ENCODE measurements at regions not wholly inside any gene's neighbourhood (a gene's known extent, or its start where the extent isn't known, plus 50 kb on each side); places are given as distances from the start of the nearest gene placed in this dataset.

DNA sequence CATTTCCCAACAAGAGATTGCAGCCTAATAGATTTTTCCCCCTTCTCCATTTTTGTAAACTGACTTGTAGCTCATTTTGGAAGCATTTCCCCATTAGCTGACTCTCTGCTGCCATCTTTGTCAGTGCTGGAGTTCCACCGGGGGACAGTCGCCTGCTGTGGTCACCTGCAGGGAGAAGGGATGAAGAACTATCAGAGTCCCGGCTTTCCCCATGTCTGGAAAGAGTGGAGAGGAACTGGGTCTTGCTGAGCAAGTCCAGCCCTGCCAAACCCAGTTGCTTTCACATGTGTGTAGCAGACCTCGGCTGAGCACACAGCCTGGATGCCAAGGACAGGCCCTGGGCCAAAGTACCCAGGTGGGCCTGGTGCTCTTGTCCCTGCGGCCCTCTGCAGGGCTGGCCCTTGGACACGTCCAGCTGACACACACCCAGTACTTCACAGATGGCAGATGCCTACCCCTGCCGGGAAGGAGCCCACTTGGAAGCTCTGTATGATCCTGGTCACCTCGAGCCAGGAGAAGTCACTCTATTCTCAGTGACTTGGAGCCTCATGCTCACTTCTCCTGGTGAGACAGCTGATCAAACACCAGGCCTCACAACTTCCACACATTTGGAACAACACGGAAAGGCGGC is 157.3 kb upstream of the NPVF start:
- no peaks in the 10 kb centered on the region for H3K9me3 ChIP-seq (ENCODE audit: control insufficient read depth, low read length)
- H3K4me1 ChIP-seq, result no peaks in the 10 kb centered on the region
- no peak overlapping the region for H3K9ac ChIP-seq
- no peak overlapping the region for H3K4me2 ChIP-seq (ENCODE audit: low read length)
- TF ChIP-seq, protein P1, sequence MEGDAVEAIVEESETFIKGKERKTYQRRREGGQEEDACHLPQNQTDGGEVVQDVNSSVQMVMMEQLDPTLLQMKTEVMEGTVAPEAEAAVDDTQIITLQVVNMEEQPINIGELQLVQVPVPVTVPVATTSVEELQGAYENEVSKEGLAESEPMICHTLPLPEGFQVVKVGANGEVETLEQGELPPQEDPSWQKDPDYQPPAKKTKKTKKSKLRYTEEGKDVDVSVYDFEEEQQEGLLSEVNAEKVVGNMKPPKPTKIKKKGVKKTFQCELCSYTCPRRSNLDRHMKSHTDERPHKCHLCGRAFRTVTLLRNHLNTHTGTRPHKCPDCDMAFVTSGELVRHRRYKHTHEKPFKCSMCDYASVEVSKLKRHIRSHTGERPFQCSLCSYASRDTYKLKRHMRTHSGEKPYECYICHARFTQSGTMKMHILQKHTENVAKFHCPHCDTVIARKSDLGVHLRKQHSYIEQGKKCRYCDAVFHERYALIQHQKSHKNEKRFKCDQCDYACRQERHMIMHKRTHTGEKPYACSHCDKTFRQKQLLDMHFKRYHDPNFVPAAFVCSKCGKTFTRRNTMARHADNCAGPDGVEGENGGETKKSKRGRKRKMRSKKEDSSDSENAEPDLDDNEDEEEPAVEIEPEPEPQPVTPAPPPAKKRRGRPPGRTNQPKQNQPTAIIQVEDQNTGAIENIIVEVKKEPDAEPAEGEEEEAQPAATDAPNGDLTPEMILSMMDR (IDR thresholded peaks at IDR 0.05), result no peak
- no peak overlapping the region for H3K4me3 ChIP-seq (ENCODE audit: low read depth, low read length)
- no peaks in the 10 kb centered on the region for H3K79me2 ChIP-seq
- H3K27ac ChIP-seq, result no peak overlapping the region
- H2AFZ ChIP-seq, result no peak overlapping the region
- H3K27me3 ChIP-seq (ENCODE audit: control insufficient read depth, insufficient read depth, low read length), result no peaks in the 10 kb centered on the region
- no peaks in the 10 kb centered on the region for H3K36me3 ChIP-seq (ENCODE audit: control insufficient read depth, insufficient read depth, low read length)

GRCh38 chr7:25386311-25386744 is 158.0 kb upstream of the NPVF start:
- no peaks in the 10 kb centered on the region for H3K27me3 ChIP-seq (ENCODE audit: control insufficient read depth, insufficient read depth, low read length)
- no peak overlapping the region for H3K4me2 ChIP-seq (ENCODE audit: low read length)
- H3K27ac ChIP-seq, result no peak overlapping the region
- H3K79me2 ChIP-seq, result no peaks in the 10 kb centered on the region
- no peak overlapping the region for H3K9ac ChIP-seq
- TF ChIP-seq, protein P1 (IDR thresholded peaks at IDR 0.05), result no peak
- no peaks in the 10 kb centered on the region for H3K4me1 ChIP-seq
- no peaks in the 10 kb centered on the region for H3K9me3 ChIP-seq (ENCODE audit: control insufficient read depth, low read length)
- no peak overlapping the region for H3K4me3 ChIP-seq (ENCODE audit: low read depth, low read length)
- no peak overlapping the region for H2AFZ ChIP-seq
- no peaks in the 10 kb centered on the region for H3K36me3 ChIP-seq (ENCODE audit: control insufficient read depth, insufficient read depth, low read length)

- Histone ChIP-seq H3K36me3 (ENCODE audit: control insufficient read depth, insufficient read depth, low read length) (no peaks in the 10 kb centered on the region), H2AFZ (no peak overlapping the region), H3K4me2 (ENCODE audit: low read length) (no peak overlapping the region), H3K9ac (no peak overlapping the region), H3K79me2 (no peaks in the 10 kb centered on the region), H3K9me3 (ENCODE audit: control insufficient read depth, low read length) (no peaks in the 10 kb centered on the region), H3K27ac (no peak overlapping the region), H3K27me3 (ENCODE audit: control insufficient read depth, insufficient read depth, low read length) (no peaks in the 10 kb centered on the region), H3K4me3 (ENCODE audit: low read depth, low read length) (no peak overlapping the region), H3K4me1 (no peaks in the 10 kb centered on the region)
- TF ChIP-seq, protein P1 (IDR thresholded peaks at IDR 0.05), result no peak
Observed at GRCh38 chr7:25388681-25389080, 160.4 kb upstream of the NPVF start.

DNA sequence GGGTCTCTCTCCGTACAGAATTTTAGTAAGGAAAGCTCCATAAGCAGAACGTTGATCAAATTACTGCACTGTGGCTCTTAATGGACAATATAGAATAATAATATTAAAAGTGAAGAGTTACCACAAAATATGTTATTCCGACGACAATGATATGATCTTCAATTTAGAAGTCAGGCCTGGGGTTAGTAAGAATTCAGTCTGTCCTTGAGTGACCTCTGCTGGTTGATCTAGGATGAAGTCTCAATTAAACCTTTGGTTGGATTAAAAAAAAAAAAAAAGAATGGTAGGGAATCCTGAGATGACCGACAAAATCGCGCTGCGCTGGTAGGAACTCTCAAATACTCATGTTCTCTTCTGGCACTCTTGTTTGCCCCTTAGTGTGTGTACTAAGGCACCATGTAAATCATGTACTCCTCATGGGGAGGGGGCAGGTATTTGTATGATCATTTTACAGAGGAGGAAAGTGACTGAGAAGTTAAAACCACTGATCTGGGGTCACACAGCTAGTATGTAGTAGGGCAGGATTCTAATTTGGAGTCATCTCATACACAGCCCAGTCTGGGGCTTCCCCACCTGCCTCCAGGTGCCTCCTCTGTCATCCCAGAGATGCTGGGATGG is 161.3 kb upstream of the NPVF start:
- Histone ChIP-seq H3K4me3 (ENCODE audit: low read depth, low read length) (no peak overlapping the region), H3K9ac (no peak overlapping the region), H3K9me3 (ENCODE audit: control insufficient read depth, low read length) (no peaks in the 10 kb centered on the region), H3K36me3 (ENCODE audit: control insufficient read depth, insufficient read depth, low read length) (no peaks in the 10 kb centered on the region), H3K27ac (no peak overlapping the region), H2AFZ (no peak overlapping the region), H3K27me3 (ENCODE audit: control insufficient read depth, insufficient read depth, low read length) (no peaks in the 10 kb centered on the region), H3K4me2 (ENCODE audit: low read length) (no peak overlapping the region), H3K79me2 (no peaks in the 10 kb centered on the region), H3K4me1 (no peaks in the 10 kb centered on the region)
- TF ChIP-seq, protein P1 (IDR thresholded peaks at IDR 0.05), result peak; percentile 26
